GM23338 (cell line): ENCODE measurements at regions not wholly inside any gene's neighbourhood (a gene's known extent, or its start where the extent isn't known, plus 50 kb on each side); places are given as distances from the start of the nearest gene placed in this dataset.

Experiments
- ATAC-seq: fragments of 200-7000 bp; cut with Tn5 transposase; 3 replicates; pipeline ENCODE4 v1.9.1; 2020
- DNase-seq: peaks from one replicate; pipeline ENCODE4 v3.0.0-alpha.2; 2015; ENCODE audit warnings: low spot score
- H2AFZ ChIP-seq: fragments of 200-600 bp; sonication (generic); 2 replicates; pipeline ENCODE4 v1.8.0; 2016; ENCODE audit warnings: antibody characterized with exemption, mild to moderate bottlenecking, moderate library complexity
- H3F3A ChIP-seq: fragments of 200-600 bp; sonication (generic); replicated peaks from 2 replicates; pipeline ENCODE4 v1.8.0; 2017; ENCODE audit warnings: antibody characterized with exemption, mixed run types, low read depth
- H3K27ac ChIP-seq: fragments of 200-600 bp; sonication (generic); 2 replicates; pipeline ENCODE4 v1.6.1; 2016; ENCODE audit warnings: low read depth
- H3K27me3 ChIP-seq: fragments of 200-600 bp; sonication (generic); 2 replicates; pipeline ENCODE4 v1.8.0; 2016; ENCODE audit warnings: mild to moderate bottlenecking, mixed run types, moderate library complexity; ENCODE audit not compliant: insufficient read depth
- H3K36me3 ChIP-seq: fragments of 200-600 bp; sonication (generic); 2 replicates; pipeline ENCODE4 v1.8.0; 2016; ENCODE audit warnings: mild to moderate bottlenecking; ENCODE audit not compliant: insufficient read depth
- H3K4me1 ChIP-seq: fragments of 200-600 bp; sonication (generic); 2 replicates; pipeline ENCODE4 v1.8.0; 2016; ENCODE audit warnings: mild to moderate bottlenecking, moderate library complexity; ENCODE audit not compliant: insufficient read depth
- H3K4me2 ChIP-seq: fragments of 200-600 bp; sonication (generic); 2 replicates; pipeline ENCODE4 v1.7.1; 2017; ENCODE audit warnings: mixed run types
- H3K4me3 ChIP-seq: fragments of 200-600 bp; sonication (generic); 2 replicates; pipeline ENCODE4 v1.6.1; 2016; ENCODE audit warnings: mixed run types
- H3K79me2 ChIP-seq: fragments of 200-600 bp; sonication (generic); replicated peaks from 2 replicates; pipeline ENCODE4 v1.8.0; 2017; ENCODE audit warnings: mild to moderate bottlenecking; ENCODE audit not compliant: insufficient read depth
- H3K9me2 ChIP-seq: fragments of 200-600 bp; sonication (generic); 2 replicates; pipeline ENCODE4 v1.8.0; 2017; ENCODE audit not compliant: insufficient read depth
- H4K20me1 ChIP-seq: fragments of 200-600 bp; sonication (generic); replicated peaks from 2 replicates; pipeline ENCODE4 v1.8.0; 2017; ENCODE audit warnings: mild to moderate bottlenecking; ENCODE audit not compliant: insufficient read depth
- H3K27ac Mint-ChIP-seq: 2 replicates; pipeline ENCODE4 v1.8.0; 2020; ENCODE audit warnings: inconsistent platforms, mild to moderate bottlenecking, moderate library complexity, mixed read lengths
- H3K27me3 Mint-ChIP-seq: 3 replicates; pipeline ENCODE4 v1.8.0; 2022; ENCODE audit warnings: low read depth, mild to moderate bottlenecking, moderate library complexity, mixed read lengths, inconsistent platforms; ENCODE audit not compliant: insufficient read depth, poor library complexity
- H3K36me3 Mint-ChIP-seq: 3 replicates; pipeline ENCODE4 v1.8.0; 2021; ENCODE audit warnings: low read depth, mild to moderate bottlenecking, inconsistent platforms, moderate library complexity, mixed read lengths
- H3K4me1 Mint-ChIP-seq: 3 replicates; pipeline ENCODE4 v1.8.0; 2020; ENCODE audit warnings: mild to moderate bottlenecking, inconsistent platforms, mixed read lengths
- H3K4me3 Mint-ChIP-seq: 3 replicates; pipeline ENCODE4 v1.8.0; 2021; ENCODE audit warnings: moderate library complexity, mild to moderate bottlenecking, inconsistent platforms, mixed read lengths
- H3K9me3 Mint-ChIP-seq: 3 replicates; pipeline ENCODE4 v1.8.0; 2020; ENCODE audit warnings: moderate library complexity, mild to moderate bottlenecking, inconsistent platforms, mixed read lengths
- CREB1 ChIP-seq: fragments of 250-450 bp; sonication (Bioruptor Pico); IDR thresholded peaks from 2 replicates; pipeline ENCODE4 v1.5.0; 2020; ENCODE audit warnings: low read depth, mild to moderate bottlenecking, moderate library complexity
- EZH2 ChIP-seq: fragments of 200-600 bp; sonication (generic); IDR thresholded peaks from one replicate; pipeline ENCODE4 v1.8.0; 2017; ENCODE audit warnings: antibody characterized with exemption, mild to moderate bottlenecking, low read depth; ENCODE audit not compliant: unreplicated experiment
- EZH2phosphoT487 ChIP-seq: fragments of 200-600 bp; sonication (generic); IDR thresholded peaks from one replicate; pipeline ENCODE4 v1.8.1; 2018; ENCODE audit warnings: antibody characterized with exemption; ENCODE audit not compliant: unreplicated experiment
- JUNB ChIP-seq: IDR thresholded peaks from one replicate; pipeline ENCODE4 v1.6.1; 2016; ENCODE audit warnings: antibody characterized with exemption; ENCODE audit not compliant: unreplicated experiment
- NANOG ChIP-seq: IDR thresholded peaks from 2 replicates; pipeline ENCODE4 v1.6.1; 2016; ENCODE audit warnings: antibody characterized with exemption, borderline replicate concordance
- POLR2AphosphoS5 ChIP-seq: IDR thresholded peaks from 2 replicates; pipeline ENCODE4 v1.6.1; 2016; ENCODE audit warnings: antibody characterized with exemption, low read depth
- REST ChIP-seq: IDR thresholded peaks from one replicate; pipeline ENCODE4 v1.6.1; 2018; ENCODE audit warnings: antibody characterized with exemption; ENCODE audit not compliant: unreplicated experiment
- STAT1 ChIP-seq: IDR thresholded peaks from one replicate; pipeline ENCODE4 v1.6.1; 2016; ENCODE audit warnings: antibody characterized with exemption; ENCODE audit not compliant: unreplicated experiment
- ZNF114 ChIP-seq: fragments of 250-450 bp; sonication (Bioruptor Pico); IDR thresholded peaks from 2 replicates; pipeline ENCODE4 v1.5.0; 2020; ENCODE audit warnings: mild to moderate bottlenecking, moderate library complexity
- ZNF331 ChIP-seq: fragments of 250-450 bp; sonication (Bioruptor Pico); IDR thresholded peaks from 2 replicates; pipeline ENCODE4 v1.5.0; 2020; ENCODE audit warnings: low read depth, mild to moderate bottlenecking, moderate library complexity
- ZNF462 ChIP-seq: fragments of 250-450 bp; sonication (Bioruptor Pico); IDR thresholded peaks from 2 replicates; pipeline ENCODE4 v1.5.0; 2020; ENCODE audit warnings: mild to moderate bottlenecking, moderate library complexity
- TF ChIP-seq, protein P1 (sequence below): IDR thresholded peaks from 2 replicates; pipeline ENCODE4 v1.6.1; 2016; ENCODE audit warnings: antibody characterized with exemption
- TF ChIP-seq, protein P2 (sequence below), 2 experiments: fragments of 200-600 bp in 1 of 2; sonication (generic) in 1 of 2; conservative IDR thresholded peaks; 2 replicates each; pipeline versions ENCODE4 v1.5.1 to v1.6.1; 2016 to 2017; ENCODE audit warnings: antibody characterized with exemption in 2 of 2, low read depth in 2 of 2, mild to moderate bottlenecking in 2 of 2, moderate library complexity in 1 of 2

DNA sequence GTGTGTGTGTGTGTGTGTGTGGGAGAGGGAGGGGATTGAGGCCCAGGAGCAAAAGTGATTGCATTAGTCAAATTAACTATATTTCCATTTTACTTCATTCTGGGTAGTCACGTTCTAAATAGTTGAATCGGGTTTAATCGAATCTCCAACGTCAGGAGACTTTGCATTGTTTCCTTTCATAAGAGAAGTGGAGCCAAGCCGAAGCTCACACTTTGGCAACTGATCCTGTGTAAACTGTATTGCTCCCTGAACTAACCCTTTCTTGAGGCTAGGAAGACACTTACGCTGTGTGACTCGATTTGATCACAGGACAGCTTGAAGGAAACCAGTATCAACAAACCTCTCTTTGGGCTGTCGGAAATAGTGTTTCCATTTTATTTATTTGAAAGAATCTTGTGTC, 363.4 kb upstream of the ATP2B1 start:
- Mint-ChIP-seq H3K36me3 (no peaks in the 10 kb centered on the region), H3K27me3 (no peaks in the 10 kb centered on the region), H3K27ac (no peak overlapping the region), H3K4me1 (peaks cover 6% of the 10 kb centered on the region; the same call in 2 of the 3 replicates), H3K4me3 (no peak overlapping the region), H3K9me3 (0 out of 3 replicates have a peak, but pooled peaks cover 3% of the 10 kb centered on the region)
- Histone ChIP-seq H3K4me2 (no peak overlapping the region), H3F3A (no peaks in the 10 kb centered on the region), H3K4me1 (no peaks in the 10 kb centered on the region), H3K27me3 (no peaks in the 10 kb centered on the region), H4K20me1 (no peaks in the 10 kb centered on the region), H3K79me2 (no peaks in the 10 kb centered on the region), H3K27ac (no peak overlapping the region), H2AFZ (no peak overlapping the region), H3K4me3 (no peak overlapping the region), H3K9me2 (0 out of 2 replicates have a peak, but pooled peaks cover 5% of the 10 kb centered on the region), H3K36me3 (no peaks in the 10 kb centered on the region)
- TF ChIP-seq REST (no peak), ZNF114 (CRISPR knock-in tag) (no peak), EZH2phosphoT487 (no peak), ZNF462 (CRISPR knock-in tag) (no peak), POLR2AphosphoS5 (no peak), CREB1 (CRISPR knock-in tag) (no peak), STAT1 (no peak), EZH2 (no peak), JUNB (no peak), ZNF331 (CRISPR knock-in tag) (no peak), NANOG (no peak)
- TF ChIP-seq, protein P1, sequence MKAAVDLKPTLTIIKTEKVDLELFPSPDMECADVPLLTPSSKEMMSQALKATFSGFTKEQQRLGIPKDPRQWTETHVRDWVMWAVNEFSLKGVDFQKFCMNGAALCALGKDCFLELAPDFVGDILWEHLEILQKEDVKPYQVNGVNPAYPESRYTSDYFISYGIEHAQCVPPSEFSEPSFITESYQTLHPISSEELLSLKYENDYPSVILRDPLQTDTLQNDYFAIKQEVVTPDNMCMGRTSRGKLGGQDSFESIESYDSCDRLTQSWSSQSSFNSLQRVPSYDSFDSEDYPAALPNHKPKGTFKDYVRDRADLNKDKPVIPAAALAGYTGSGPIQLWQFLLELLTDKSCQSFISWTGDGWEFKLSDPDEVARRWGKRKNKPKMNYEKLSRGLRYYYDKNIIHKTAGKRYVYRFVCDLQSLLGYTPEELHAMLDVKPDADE = no peak
- TF ChIP-seq, protein P2, sequence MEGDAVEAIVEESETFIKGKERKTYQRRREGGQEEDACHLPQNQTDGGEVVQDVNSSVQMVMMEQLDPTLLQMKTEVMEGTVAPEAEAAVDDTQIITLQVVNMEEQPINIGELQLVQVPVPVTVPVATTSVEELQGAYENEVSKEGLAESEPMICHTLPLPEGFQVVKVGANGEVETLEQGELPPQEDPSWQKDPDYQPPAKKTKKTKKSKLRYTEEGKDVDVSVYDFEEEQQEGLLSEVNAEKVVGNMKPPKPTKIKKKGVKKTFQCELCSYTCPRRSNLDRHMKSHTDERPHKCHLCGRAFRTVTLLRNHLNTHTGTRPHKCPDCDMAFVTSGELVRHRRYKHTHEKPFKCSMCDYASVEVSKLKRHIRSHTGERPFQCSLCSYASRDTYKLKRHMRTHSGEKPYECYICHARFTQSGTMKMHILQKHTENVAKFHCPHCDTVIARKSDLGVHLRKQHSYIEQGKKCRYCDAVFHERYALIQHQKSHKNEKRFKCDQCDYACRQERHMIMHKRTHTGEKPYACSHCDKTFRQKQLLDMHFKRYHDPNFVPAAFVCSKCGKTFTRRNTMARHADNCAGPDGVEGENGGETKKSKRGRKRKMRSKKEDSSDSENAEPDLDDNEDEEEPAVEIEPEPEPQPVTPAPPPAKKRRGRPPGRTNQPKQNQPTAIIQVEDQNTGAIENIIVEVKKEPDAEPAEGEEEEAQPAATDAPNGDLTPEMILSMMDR (conservative IDR thresholded peaks at IDR 0.05; ENCODE audit: low read depth in 2 of 2) = no peak
- ATAC-seq (no peak), DNase-seq (no peak)
